Neural cell (in vitro differentiated cells): ENCODE measurements at regions not wholly inside any gene's neighbourhood (a gene's known extent, or its start where the extent isn't known, plus 50 kb on each side); places are given as distances from the start of the nearest gene placed in this dataset.
"Not testable (repeated sequence)": the region's sequence is repeated elsewhere in the genome, so short reads cannot be mapped to it uniquely, and the experiment has no call there.

ENCODE experiments used
- H2AFZ ChIP-seq: fragments of 200-600, 300-800 bp; sonication (generic), shearing (Covaris generic); 2 replicates; pipeline ENCODE4 v1.6.0; 2014; ENCODE audit warnings: low read depth, mild to moderate bottlenecking, antibody characterized with exemption, low read length, moderate library complexity
- H3F3A ChIP-seq: fragments of 200-600 bp; shearing (Covaris generic); 2 replicates; pipeline ENCODE4 v1.6.1; 2016; ENCODE audit warnings: mild to moderate bottlenecking, moderate library complexity, mixed read lengths, antibody characterized with exemption, low read length; ENCODE audit not compliant: insufficient read depth, poor library complexity, severe bottlenecking
- H3K27ac ChIP-seq: fragments of 200-600, 300-800 bp; sonication (generic), shearing (Covaris generic); 2 replicates; pipeline ENCODE4 v1.5.1; 2014; ENCODE audit warnings: mild to moderate bottlenecking, low read length, moderate library complexity
- H3K27me3 ChIP-seq: fragments of 300-800, 200-600 bp; sonication (generic), shearing (Covaris generic); 2 replicates; pipeline ENCODE4 v1.6.0; 2014; ENCODE audit warnings: mild to moderate bottlenecking, low read depth, low read length, moderate library complexity; ENCODE audit not compliant: insufficient read depth
- H3K36me3 ChIP-seq: fragments of 300-800, 200-600 bp; sonication (generic), shearing (Covaris generic); 2 replicates; pipeline ENCODE4 v1.5.1; 2014; ENCODE audit warnings: mild to moderate bottlenecking, antibody characterized with exemption, low read length, moderate library complexity; ENCODE audit not compliant: insufficient read depth
- H3K4me2 ChIP-seq: fragments of 300-800, 200-600 bp; sonication (generic), shearing (Covaris generic); 2 replicates; pipeline ENCODE4 v1.6.0; 2014; ENCODE audit warnings: mild to moderate bottlenecking, low read length
- H3K4me3 ChIP-seq: fragments of 300-800, 200-600 bp; sonication (generic), shearing (Covaris generic); 2 replicates; pipeline ENCODE4 v1.5.1; 2014; ENCODE audit warnings: mild to moderate bottlenecking, low read length, moderate library complexity
- H3K79me2 ChIP-seq: fragments of 200-600 bp; shearing (Covaris generic); replicated peaks from 2 replicates; pipeline ENCODE4 v1.6.0; 2014; ENCODE audit warnings: mild to moderate bottlenecking, low read length, moderate library complexity; ENCODE audit not compliant: insufficient read depth
- H3K9ac ChIP-seq: fragments of 300-800, 200-600 bp; sonication (generic), shearing (Covaris generic); 2 replicates; pipeline ENCODE4 v1.6.1; 2016; ENCODE audit warnings: mild to moderate bottlenecking, low read length, mixed read lengths
- H3K9me2 ChIP-seq: fragments of 200-600 bp; shearing (Covaris generic); 2 replicates; pipeline ENCODE4 v1.6.1; 2016; ENCODE audit warnings: mild to moderate bottlenecking, low read length, mixed read lengths; ENCODE audit not compliant: insufficient read depth
- H3K9me3 ChIP-seq: fragments of 200-600, 300-800 bp; sonication (generic), shearing (Covaris generic); 2 replicates; pipeline ENCODE4 v1.6.1; 2016; ENCODE audit warnings: mild to moderate bottlenecking, mixed run types, low read length, moderate library complexity, mixed read lengths
- H4K20me1 ChIP-seq: fragments of 200-600 bp; shearing (Covaris generic); 2 replicates; pipeline ENCODE4 v1.6.1; 2016; ENCODE audit warnings: mild to moderate bottlenecking, mixed run types; ENCODE audit not compliant: insufficient read depth
- MXI1 ChIP-seq: fragments of 450-650 bp; conservative IDR thresholded peaks from 2 replicates; pipeline ENCODE4 v1.6.1; 2014; ENCODE audit warnings: antibody characterized with exemption, mild to moderate bottlenecking; ENCODE audit not compliant: poor library complexity, severe bottlenecking
- RAD21 ChIP-seq: fragments of 450-650 bp; conservative IDR thresholded peaks from 2 replicates; pipeline ENCODE4 v1.6.1; 2014; ENCODE audit warnings: antibody characterized with exemption, mild to moderate bottlenecking, moderate library complexity
- SMC3 ChIP-seq: fragments of 450-650 bp; conservative IDR thresholded peaks from 2 replicates; pipeline ENCODE4 v1.6.1; 2014; ENCODE audit warnings: antibody characterized with exemption, mild to moderate bottlenecking, moderate library complexity; ENCODE audit not compliant: poor library complexity
- TAF1 ChIP-seq: IDR thresholded peaks from 2 replicates; pipeline ENCODE4 v1.6.1; 2012; ENCODE audit warnings: low read depth
- TF ChIP-seq, protein P1 (sequence below): IDR thresholded peaks from 2 replicates; pipeline ENCODE4 v1.6.1; 2012; ENCODE audit warnings: borderline replicate concordance

DNA sequence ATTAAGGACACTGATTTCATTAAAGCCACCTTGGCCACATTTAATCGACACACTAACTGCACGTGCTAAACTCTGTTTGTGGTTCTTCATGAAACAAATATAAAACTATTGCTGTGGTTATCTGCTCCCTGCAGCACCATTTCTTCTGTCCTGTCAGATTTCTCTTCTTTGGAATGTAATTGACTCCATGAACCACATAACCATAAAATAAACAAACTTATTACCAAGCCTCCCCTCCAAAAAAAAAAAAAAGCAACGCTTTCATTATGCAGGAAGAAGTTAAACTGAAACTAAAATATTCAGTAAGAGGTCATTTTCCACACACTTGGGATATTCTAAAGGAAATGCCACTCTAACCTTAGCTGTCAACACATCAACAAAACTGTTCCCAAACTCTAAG is 319.1 kb upstream of the NT5E start:
- Histone ChIP-seq H3K27ac (no peak overlapping the region), H3K79me2 (no peaks in the 10 kb centered on the region), H3K36me3 (no peaks in the 10 kb centered on the region), H3K4me2 (no peak overlapping the region), H3K9me3 (no peaks in the 10 kb centered on the region), H3K27me3 (no peaks in the 10 kb centered on the region), H4K20me1 (no peaks in the 10 kb centered on the region), H3F3A (no peaks in the 10 kb centered on the region), H3K9me2 (no peaks in the 10 kb centered on the region), H2AFZ (no peak overlapping the region), H3K9ac (no peak overlapping the region), H3K4me3 (no peak overlapping the region)
- TF ChIP-seq TAF1 (no peak), MXI1 (no peak), SMC3 (no peak)

DNA sequence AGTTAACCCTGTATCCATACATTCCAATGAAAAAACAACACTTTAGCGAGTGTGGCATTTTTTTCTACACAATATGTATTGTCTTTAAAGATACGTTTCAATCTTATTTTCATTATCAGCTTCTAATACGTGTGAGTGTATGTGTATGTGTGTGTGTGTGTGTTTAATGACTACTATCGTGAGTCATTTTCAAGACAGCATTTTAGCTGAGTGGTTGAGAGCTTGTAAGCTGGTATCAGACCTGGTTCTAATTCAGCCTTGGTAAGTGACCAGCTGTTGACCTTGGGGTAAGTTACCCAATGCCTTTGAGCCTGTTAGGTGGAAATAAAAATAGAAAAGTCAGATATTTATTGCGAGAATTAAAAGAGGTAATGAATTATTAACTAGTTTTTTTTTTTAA is 320.0 kb upstream of the NT5E start:
- TF ChIP-seq RAD21 = no peak
- no peaks in the 10 kb centered on the region for H3K27me3 ChIP-seq
- H3K27ac ChIP-seq = no peak overlapping the region
- no peak overlapping the region for H3K4me2 ChIP-seq
- no peaks in the 10 kb centered on the region for H3K36me3 ChIP-seq
- no peaks in the 10 kb centered on the region for H3K9me3 ChIP-seq
- H4K20me1 ChIP-seq = no peaks in the 10 kb centered on the region
- no peak overlapping the region for H2AFZ ChIP-seq
- no peak overlapping the region for H3K4me3 ChIP-seq
- no peaks in the 10 kb centered on the region for H3K9me2 ChIP-seq
- no peaks in the 10 kb centered on the region for H3K79me2 ChIP-seq
- no peaks in the 10 kb centered on the region for H3F3A ChIP-seq
- H3K9ac ChIP-seq = no peak overlapping the region

DNA sequence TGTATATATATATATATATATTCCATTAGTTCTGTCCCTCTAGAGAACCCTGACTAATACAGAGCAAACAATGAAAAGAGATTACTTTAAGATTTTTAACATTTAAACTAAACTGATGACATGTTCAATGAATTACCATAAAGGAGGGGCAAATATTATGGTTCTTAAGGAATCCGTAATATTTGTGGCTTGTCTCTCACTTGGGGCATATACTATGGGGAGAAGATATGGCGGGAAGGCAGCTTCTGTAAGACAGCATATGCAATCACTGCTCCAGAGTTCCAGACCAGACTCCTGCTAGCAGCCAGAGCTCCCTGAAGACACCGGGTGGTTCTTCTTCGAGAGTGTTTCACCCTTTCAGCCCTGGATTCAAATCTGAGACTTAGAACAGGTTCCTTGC is 321.1 kb upstream of the NT5E start:
- Histone ChIP-seq H3K4me3 (no peak overlapping the region), H3F3A (no peaks in the 10 kb centered on the region), H3K79me2 (no peaks in the 10 kb centered on the region), H3K9me3 (no peaks in the 10 kb centered on the region), H3K27me3 (no peaks in the 10 kb centered on the region), H3K9ac (no peak overlapping the region), H3K27ac (no peak overlapping the region), H3K4me2 (no peak overlapping the region), H3K9me2 (no peaks in the 10 kb centered on the region), H3K36me3 (no peaks in the 10 kb centered on the region), H2AFZ (no peak overlapping the region), H4K20me1 (no peaks in the 10 kb centered on the region)
- TF ChIP-seq, protein P1, sequence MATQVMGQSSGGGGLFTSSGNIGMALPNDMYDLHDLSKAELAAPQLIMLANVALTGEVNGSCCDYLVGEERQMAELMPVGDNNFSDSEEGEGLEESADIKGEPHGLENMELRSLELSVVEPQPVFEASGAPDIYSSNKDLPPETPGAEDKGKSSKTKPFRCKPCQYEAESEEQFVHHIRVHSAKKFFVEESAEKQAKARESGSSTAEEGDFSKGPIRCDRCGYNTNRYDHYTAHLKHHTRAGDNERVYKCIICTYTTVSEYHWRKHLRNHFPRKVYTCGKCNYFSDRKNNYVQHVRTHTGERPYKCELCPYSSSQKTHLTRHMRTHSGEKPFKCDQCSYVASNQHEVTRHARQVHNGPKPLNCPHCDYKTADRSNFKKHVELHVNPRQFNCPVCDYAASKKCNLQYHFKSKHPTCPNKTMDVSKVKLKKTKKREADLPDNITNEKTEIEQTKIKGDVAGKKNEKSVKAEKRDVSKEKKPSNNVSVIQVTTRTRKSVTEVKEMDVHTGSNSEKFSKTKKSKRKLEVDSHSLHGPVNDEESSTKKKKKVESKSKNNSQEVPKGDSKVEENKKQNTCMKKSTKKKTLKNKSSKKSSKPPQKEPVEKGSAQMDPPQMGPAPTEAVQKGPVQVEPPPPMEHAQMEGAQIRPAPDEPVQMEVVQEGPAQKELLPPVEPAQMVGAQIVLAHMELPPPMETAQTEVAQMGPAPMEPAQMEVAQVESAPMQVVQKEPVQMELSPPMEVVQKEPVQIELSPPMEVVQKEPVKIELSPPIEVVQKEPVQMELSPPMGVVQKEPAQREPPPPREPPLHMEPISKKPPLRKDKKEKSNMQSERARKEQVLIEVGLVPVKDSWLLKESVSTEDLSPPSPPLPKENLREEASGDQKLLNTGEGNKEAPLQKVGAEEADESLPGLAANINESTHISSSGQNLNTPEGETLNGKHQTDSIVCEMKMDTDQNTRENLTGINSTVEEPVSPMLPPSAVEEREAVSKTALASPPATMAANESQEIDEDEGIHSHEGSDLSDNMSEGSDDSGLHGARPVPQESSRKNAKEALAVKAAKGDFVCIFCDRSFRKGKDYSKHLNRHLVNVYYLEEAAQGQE = no peak

DNA sequence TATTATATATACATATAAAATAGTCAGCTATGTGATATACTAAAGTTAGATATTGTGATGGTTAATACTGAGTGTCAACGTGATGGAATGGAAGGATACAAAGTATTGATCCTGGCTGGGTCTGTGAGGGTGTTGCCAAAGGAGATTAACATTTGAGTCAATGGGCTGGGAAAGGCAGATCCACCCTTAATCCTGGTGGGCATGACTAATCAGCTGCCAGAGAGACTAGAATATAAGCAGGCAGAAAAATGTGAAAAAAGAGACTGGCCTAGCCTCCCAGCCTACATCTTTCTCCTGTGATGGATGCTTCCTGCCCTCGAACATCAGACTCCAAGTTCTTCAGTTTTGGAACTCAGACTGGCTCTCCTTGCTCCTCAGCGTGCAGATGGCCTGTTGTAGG is 321.6 kb upstream of the NT5E start:
- not testable (repeated sequence) for H3K4me2 ChIP-seq

More for the DNA sequence above, 321.6 kb upstream of the NT5E start:
- H3K9me3 ChIP-seq, H3K79me2 ChIP-seq, H3K9me2 ChIP-seq, H3K27me3 ChIP-seq, H3K9ac ChIP-seq, H4K20me1 ChIP-seq, H3K36me3 ChIP-seq, H3K4me3 ChIP-seq, H2AFZ ChIP-seq, H3F3A ChIP-seq, H3K27ac ChIP-seq: not testable (repeated sequence)
